Progenitor cell of endocrine pancreas (in vitro differentiated cells): ENCODE measurements at regions not wholly inside any gene's neighbourhood (a gene's known extent, or its start where the extent isn't known, plus 50 kb on each side); places are given as distances from the start of the nearest gene placed in this dataset.

ENCODE experiments used
- DNase-seq: peaks from one replicate; pipeline ENCODE4 v3.0.0; 2021; ENCODE audit warnings: low spot score; ENCODE audit not compliant: unreplicated experiment
- H3K27ac Mint-ChIP-seq: 2 replicates; pipeline ENCODE4 v1.8.0; 2021; ENCODE audit warnings: mild to moderate bottlenecking, moderate library complexity, mixed read lengths
- H3K27me3 Mint-ChIP-seq: 2 replicates; pipeline ENCODE4 v1.8.0; 2021; ENCODE audit warnings: mixed read lengths
- H3K36me3 Mint-ChIP-seq: 2 replicates; pipeline ENCODE4 v1.8.0; 2022; ENCODE audit warnings: mixed read lengths; ENCODE audit not compliant: insufficient read depth
- H3K4me1 Mint-ChIP-seq: 2 replicates; pipeline ENCODE4 v1.8.0; 2021; ENCODE audit warnings: low read depth, mixed read lengths
- H3K4me3 Mint-ChIP-seq: 2 replicates; pipeline ENCODE4 v1.8.0; 2021; ENCODE audit warnings: low read depth, mild to moderate bottlenecking, moderate library complexity, mixed read lengths
- H3K9me3 Mint-ChIP-seq: 2 replicates; pipeline ENCODE4 v1.8.0; 2021; ENCODE audit warnings: low read depth, mixed read lengths
- CTCF ChIP-seq: fragments of 200-600 bp; sonication (generic); IDR thresholded peaks from one replicate; pipeline ENCODE4 v1.5.0; 2021; ENCODE audit warnings: antibody characterized with exemption, mild to moderate bottlenecking; ENCODE audit not compliant: unreplicated experiment

DNA sequence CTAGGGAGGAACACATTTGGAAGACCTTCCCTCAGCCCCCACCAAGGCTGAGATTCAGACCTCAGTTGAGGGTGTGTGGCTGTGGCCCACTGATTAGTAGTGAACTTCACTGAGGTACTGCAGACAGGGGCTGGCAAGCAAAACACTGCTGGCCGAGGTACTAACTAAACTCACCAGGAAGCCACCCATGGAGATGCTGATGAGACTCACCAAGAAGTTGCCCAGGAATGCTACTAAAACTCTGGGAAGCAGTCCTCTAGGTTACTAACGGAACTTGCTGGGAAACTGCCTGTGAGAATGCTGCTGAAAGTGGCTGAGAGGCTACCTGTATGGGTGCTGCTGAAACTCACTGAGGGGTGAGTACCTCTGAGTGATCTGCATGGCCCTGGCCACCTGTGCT is 372.4 kb upstream of the RPS6KA3 start:
- Mint-ChIP-seq H3K4me1 (peaks cover 10% of the 10 kb centered on the region), H3K4me3 (no peak overlapping the region), H3K27me3 (no peaks in the 10 kb centered on the region), H3K9me3 (peaks cover 8% of the 10 kb centered on the region), H3K27ac (no peak overlapping the region), H3K36me3 (no peaks in the 10 kb centered on the region)
- TF ChIP-seq CTCF, result no peak
- no peak for DNase-seq

DNA sequence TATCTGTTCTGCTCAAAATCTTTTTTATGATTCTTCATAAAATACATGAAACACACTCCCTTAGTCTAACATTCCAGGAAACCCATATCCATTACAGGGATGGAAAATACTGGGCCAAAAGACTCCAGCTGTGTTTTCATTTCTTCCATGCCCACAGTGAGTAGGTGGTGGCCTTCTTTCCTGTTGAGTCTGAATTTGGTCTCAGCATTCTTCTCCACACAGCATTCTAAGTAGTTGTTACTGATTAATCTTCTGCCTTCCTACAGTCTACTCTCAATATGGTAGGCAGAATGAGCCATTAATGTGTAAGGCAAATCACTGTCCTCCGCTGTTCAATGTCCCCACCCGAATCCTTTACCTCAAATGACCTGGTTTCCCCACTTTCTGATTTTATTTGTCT is 370.6 kb upstream of the RPS6KA3 start:
- peaks cover 8% of the 10 kb centered on the region for H3K9me3 Mint-ChIP-seq
- DNase-seq, result no peak
- H3K27me3 Mint-ChIP-seq, result no peaks in the 10 kb centered on the region
- H3K4me1 Mint-ChIP-seq, result peaks cover 10% of the 10 kb centered on the region
- no peak overlapping the region for H3K4me3 Mint-ChIP-seq
- no peaks in the 10 kb centered on the region for H3K36me3 Mint-ChIP-seq
- no peak overlapping the region for H3K27ac Mint-ChIP-seq
- no peak for TF ChIP-seq CTCF

- H3K4me3 Mint-ChIP-seq, result no peak overlapping the region
- peaks cover 2% of the 10 kb centered on the region for H3K9me3 Mint-ChIP-seq
- H3K27me3 Mint-ChIP-seq, result no peaks in the 10 kb centered on the region
- TF ChIP-seq CTCF, result no peak
- peaks cover 6% of the 10 kb centered on the region for H3K4me1 Mint-ChIP-seq
- no peaks in the 10 kb centered on the region for H3K36me3 Mint-ChIP-seq
- H3K27ac Mint-ChIP-seq, result no peak overlapping the region
- DNase-seq, result no peak
These were observed 366.7 kb upstream of the RPS6KA3 start for GRCh38 chrX:20633451-20633850.

- Mint-ChIP-seq H3K9me3 (peaks cover 7% of the 10 kb centered on the region), H3K27me3 (no peaks in the 10 kb centered on the region), H3K4me1 (peaks cover 14% of the 10 kb centered on the region), H3K36me3 (no peaks in the 10 kb centered on the region), H3K4me3 (no peak overlapping the region), H3K27ac (no peak overlapping the region)
- DNase-seq, result no peak
- TF ChIP-seq CTCF, result no peak
These were observed 356.7 kb upstream of the RPS6KA3 start for GRCh38 chrX:20623448-20623847.

DNA sequence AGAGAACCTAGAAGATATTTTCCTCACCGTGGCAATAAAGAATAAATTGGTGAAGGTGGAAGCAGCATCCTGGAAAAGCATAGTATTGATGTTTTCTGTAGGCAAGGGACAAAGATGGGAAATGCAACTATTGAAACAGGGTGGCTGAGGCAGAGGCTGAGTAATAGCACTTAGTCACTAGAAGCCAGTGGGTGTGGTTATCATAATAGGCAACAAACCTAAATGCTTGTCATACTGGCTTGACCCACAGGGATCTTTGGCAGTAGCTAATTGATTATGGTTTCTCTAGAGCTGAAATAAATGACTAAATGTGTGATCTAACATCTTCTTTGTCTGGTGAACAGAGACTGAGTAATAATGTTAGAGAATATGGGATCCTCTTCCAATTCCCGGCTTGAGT is 353.6 kb upstream of the RPS6KA3 start:
- H3K36me3 Mint-ChIP-seq, result no peaks in the 10 kb centered on the region
- no peak overlapping the region for H3K4me3 Mint-ChIP-seq
- no peaks in the 10 kb centered on the region for H3K27me3 Mint-ChIP-seq
- DNase-seq, result no peak
- no peak for TF ChIP-seq CTCF
- peaks cover 9% of the 10 kb centered on the region for H3K9me3 Mint-ChIP-seq
- H3K4me1 Mint-ChIP-seq, result peaks cover 4% of the 10 kb centered on the region
- H3K27ac Mint-ChIP-seq, result no peak overlapping the region
